SH-SY5Y (cell line): ENCODE measurements at regions not wholly inside any gene's neighbourhood (a gene's known extent, or its start where the extent isn't known, plus 50 kb on each side); places are given as distances from the start of the nearest gene placed in this dataset.

ENCODE experiments used
- GATA2 ChIP-seq: IDR thresholded peaks from 2 replicates; pipeline ENCODE4 v1.6.1; 2011; ENCODE audit warnings: mild to moderate bottlenecking, low read depth, low read length
- GATA3 ChIP-seq: IDR thresholded peaks from 2 replicates; pipeline ENCODE4 v1.6.1; 2011; ENCODE audit warnings: low read depth, mild to moderate bottlenecking, low read length, moderate library complexity

GRCh38 chr7:145915679-145916078, 200.9 kb upstream of the CNTNAP2 start:
- TF ChIP-seq GATA2 (no peak), GATA3 (no peak)
